Left lung (tissue), 4 donors: ENCODE measurements at regions not wholly inside any gene's neighbourhood (a gene's known extent, or its start where the extent isn't known, plus 50 kb on each side); places are given as distances from the start of the nearest gene placed in this dataset.

ENCODE experiments used
- ATAC-seq: fragments of 200-7000 bp; cut with Tn5 transposase; one replicate; pipeline ENCODE4 v1.9.1; 2020; ENCODE audit warnings: moderate library complexity
- DNase-seq, 4 donors: peaks; one replicate each; pipeline ENCODE4 v3.0.0-alpha.2; 2013 to 2020
- H3K27ac ChIP-seq, 2 donors: fragments of 200-600 bp; sonication (generic) in 1 of 2; one replicate each; pipeline versions ENCODE4 v1.5.0 to v1.8.0; 2020 to 2021
- H3K27me3 ChIP-seq, 2 donors: fragments of 200-600 bp; sonication (generic) in 1 of 2; one replicate each; pipeline versions ENCODE4 v1.5.0 to v1.8.0; 2020 to 2021
- H3K36me3 ChIP-seq, 2 donors: fragments of 200-600 bp; sonication (generic) in 1 of 2; one replicate each; pipeline versions ENCODE4 v1.5.0 to v1.8.0; 2020 to 2021
- H3K4me1 ChIP-seq, 2 donors: fragments of 200-600 bp; one replicate each; pipeline ENCODE4 v1.8.0; 2021
- H3K4me3 ChIP-seq, 2 donors: fragments of 200-600 bp; sonication (generic) in 1 of 2; one replicate each; pipeline versions ENCODE4 v1.5.0 to v1.8.0; 2020 to 2021; ENCODE audit warnings: mild to moderate bottlenecking in 1 of 2
- H3K9me3 ChIP-seq, 2 donors: fragments of 200-600 bp; sonication (generic) in 1 of 2; one replicate each; pipeline versions ENCODE4 v1.5.0 to v1.8.0; 2020 to 2021
- intact Hi-C, 2 donors: fragments of 100-400 bp; cut with DNase I; formaldehyde crosslinking; loops; one replicate each; pipeline versions ENCODE4 v1.11.2 to v1.14.2; 2022
- TF ChIP-seq, protein P1 (sequence below), 2 donors: fragments of 200-600 bp; sonication (generic) in 1 of 2; IDR thresholded peaks; one replicate each; pipeline versions ENCODE4 v1.5.0 to v1.8.0; 2021; ENCODE audit warnings: antibody characterized with exemption in 2 of 2
- donor health status: DM: no; HTN: yes; CAD: no.
- donor health status: DM: no; HTN: no; CAD: no.

DNA sequence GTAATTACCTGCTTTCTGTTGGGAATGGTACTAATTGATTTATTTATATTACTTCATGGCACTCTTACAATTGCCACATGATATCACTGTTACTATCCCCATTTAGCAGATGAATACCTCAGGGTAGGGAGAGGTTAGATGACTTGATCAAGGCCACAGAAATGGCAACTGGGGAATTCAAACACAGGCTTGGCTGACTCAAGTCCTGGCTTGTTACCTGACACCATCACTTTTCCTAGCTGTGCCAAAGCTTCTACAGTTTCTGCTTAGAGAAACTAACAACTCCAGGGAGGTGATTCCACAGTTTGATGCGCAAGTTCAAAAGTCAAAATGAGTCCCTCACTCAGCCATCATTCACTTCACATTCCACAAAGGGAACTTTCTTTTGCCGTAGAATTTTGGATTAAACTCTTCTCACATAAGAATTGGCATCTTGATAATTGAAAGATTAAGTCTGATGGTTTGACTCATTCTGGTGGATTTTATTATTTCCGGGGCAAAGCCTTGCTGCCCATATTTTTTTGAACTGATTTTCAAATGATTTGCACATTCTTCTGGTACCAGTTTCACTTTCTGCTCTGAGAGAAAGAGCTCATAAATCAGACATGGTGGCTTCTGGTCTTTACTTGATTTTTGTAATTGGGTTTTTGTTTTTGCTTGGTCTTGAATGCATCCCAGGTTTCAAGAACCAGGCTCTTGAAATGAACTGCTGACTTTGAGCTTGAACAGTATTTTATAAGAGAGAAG, 656.8 kb downstream of the BCL11A start:
- intact Hi-C loops = no loop called here
- H3K4me3 ChIP-seq = no peak overlapping the region
- H3K27ac ChIP-seq = no peak overlapping the region
- no peaks in the 10 kb centered on the region for H3K4me1 ChIP-seq
- no peaks in the 10 kb centered on the region for H3K27me3 ChIP-seq
- TF ChIP-seq, protein P1, sequence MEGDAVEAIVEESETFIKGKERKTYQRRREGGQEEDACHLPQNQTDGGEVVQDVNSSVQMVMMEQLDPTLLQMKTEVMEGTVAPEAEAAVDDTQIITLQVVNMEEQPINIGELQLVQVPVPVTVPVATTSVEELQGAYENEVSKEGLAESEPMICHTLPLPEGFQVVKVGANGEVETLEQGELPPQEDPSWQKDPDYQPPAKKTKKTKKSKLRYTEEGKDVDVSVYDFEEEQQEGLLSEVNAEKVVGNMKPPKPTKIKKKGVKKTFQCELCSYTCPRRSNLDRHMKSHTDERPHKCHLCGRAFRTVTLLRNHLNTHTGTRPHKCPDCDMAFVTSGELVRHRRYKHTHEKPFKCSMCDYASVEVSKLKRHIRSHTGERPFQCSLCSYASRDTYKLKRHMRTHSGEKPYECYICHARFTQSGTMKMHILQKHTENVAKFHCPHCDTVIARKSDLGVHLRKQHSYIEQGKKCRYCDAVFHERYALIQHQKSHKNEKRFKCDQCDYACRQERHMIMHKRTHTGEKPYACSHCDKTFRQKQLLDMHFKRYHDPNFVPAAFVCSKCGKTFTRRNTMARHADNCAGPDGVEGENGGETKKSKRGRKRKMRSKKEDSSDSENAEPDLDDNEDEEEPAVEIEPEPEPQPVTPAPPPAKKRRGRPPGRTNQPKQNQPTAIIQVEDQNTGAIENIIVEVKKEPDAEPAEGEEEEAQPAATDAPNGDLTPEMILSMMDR (IDR thresholded peaks at IDR 0.05) = no peak
- H3K9me3 ChIP-seq = no peaks in the 10 kb centered on the region
- no peaks in the 10 kb centered on the region for H3K36me3 ChIP-seq
- DNase-seq (no peak), ATAC-seq (no peak)

DNA sequence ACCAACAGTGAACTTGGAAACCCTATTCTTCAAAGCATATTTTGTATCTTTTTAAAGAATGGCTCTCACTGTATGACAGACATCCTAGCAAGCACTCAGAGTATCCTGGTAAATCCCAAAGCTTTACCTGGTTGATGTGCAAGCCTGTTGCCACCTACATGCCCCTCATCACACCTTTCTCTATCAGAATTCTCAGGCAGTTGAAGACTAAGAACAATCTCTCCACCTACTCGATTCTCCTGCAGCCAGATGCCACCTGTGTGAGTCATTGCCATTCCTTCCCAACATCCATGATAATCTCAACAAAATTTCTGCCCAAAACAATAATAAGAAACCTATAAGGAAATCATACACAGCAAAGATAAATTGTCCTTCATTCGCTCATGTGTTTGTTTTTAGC, 659.8 kb downstream of the BCL11A start:
- H3K27me3 ChIP-seq = no peaks in the 10 kb centered on the region
- no peaks in the 10 kb centered on the region for H3K36me3 ChIP-seq
- TF ChIP-seq, protein P1 (IDR thresholded peaks at IDR 0.05) = no peak
- H3K27ac ChIP-seq = no peak overlapping the region
- ATAC-seq (no peak), DNase-seq (no peak)
- H3K4me1 ChIP-seq = no peaks in the 10 kb centered on the region
- intact Hi-C loops = no loop called here
- no peaks in the 10 kb centered on the region for H3K9me3 ChIP-seq
- no peak overlapping the region for H3K4me3 ChIP-seq

DNA sequence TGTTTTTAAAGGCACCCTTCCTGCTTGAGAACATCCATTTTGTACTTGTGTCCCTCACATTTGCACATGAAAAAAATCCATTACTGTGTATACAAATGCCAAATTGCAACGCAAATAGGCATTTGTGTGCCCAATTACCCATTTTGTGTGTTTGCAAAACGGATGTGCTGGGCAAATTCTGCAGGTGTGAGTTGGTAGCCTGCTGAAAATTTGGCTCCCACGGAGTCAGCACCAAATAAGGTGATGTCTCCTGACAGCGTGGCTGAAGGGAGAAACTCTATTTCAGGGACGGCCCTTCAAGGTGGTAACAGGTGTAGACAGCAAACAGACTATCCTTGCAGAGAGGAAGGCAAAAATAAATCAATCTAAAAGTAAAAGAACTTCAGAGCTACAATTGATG, 661.1 kb downstream of the BCL11A start:
- Histone ChIP-seq H3K4me1 (no peaks in the 10 kb centered on the region), H3K27me3 (no peaks in the 10 kb centered on the region), H3K9me3 (no peaks in the 10 kb centered on the region), H3K36me3 (no peaks in the 10 kb centered on the region), H3K27ac (no peak overlapping the region), H3K4me3 (no peak overlapping the region)
- ATAC-seq (no peak), DNase-seq (no peak)
- intact Hi-C loops = no loop called here
- TF ChIP-seq, protein P1 (IDR thresholded peaks at IDR 0.05) = no peak

DNA sequence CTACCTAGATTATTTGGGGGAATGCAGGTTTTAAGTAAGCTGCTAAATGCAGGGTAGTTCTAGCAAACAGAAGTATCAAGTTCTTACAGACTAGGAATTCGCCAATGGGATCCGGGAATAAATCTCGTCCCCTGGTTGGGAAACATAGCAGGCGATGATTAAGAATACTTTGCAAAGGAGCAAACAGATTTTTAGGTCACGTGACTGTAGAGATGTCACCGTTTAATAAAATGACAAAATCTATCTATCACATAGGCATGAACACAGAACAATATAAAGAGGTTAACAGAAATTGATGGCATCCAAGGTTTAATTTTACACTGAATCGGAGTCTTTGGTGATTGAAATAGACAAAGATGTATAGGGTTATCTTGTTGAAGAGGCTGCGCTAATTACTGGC, 664.1 kb downstream of the BCL11A start:
- DNase-seq (no peak), ATAC-seq (no peak)
- TF ChIP-seq, protein P1 (IDR thresholded peaks at IDR 0.05) = no peak
- Histone ChIP-seq H3K9me3 (no peaks in the 10 kb centered on the region), H3K27me3 (no peaks in the 10 kb centered on the region), H3K27ac (no peak overlapping the region), H3K36me3 (no peaks in the 10 kb centered on the region), H3K4me3 (no peak overlapping the region), H3K4me1 (no peaks in the 10 kb centered on the region)
- intact Hi-C loops = no loop called here

DNA sequence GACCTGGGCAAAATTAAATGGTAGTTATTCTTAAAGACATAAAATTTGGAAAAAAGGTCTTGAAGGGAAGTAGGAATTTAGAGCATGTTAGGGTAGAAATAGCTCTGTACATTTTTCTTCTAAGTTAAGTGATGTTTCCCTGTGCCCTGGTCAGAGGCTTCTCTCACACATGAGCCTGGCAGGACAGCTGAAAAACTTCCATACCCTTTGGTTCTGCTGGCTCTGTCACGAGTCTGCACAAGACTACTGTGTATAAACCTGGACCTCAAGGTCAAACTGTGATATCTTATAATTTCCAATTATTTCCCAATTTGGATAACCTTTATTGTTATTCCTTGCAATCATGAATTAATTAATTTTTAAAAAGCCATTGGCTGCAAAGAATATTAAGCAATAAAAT, 664.7 kb downstream of the BCL11A start:
- TF ChIP-seq, protein P1 (IDR thresholded peaks at IDR 0.05) = no peak
- no peak for DNase-seq
- Histone ChIP-seq H3K36me3 (no peaks in the 10 kb centered on the region), H3K27ac (no peak overlapping the region), H3K27me3 (no peaks in the 10 kb centered on the region), H3K4me1 (no peaks in the 10 kb centered on the region), H3K4me3 (no peak overlapping the region), H3K9me3 (no peaks in the 10 kb centered on the region)
- intact Hi-C loops = no loop called here
- ATAC-seq = no peak
